HG03175 (cell line): ENCODE measurements at regions not wholly inside any gene's neighbourhood (a gene's known extent, or its start where the extent isn't known, plus 50 kb on each side); places are given as distances from the start of the nearest gene placed in this dataset.
"Not testable (repeated sequence)": the region's sequence is repeated elsewhere in the genome, so short reads cannot be mapped to it uniquely, and the experiment has no call there.

Experiments
- ATAC-seq: cut with Tn5 transposase; IDR thresholded peaks from one replicate; pipeline ENCODE4 v1.9.1; 2021; ENCODE audit warnings: mild to moderate bottlenecking, moderate library complexity; ENCODE audit not compliant: unreplicated experiment

GRCh38 chr3:35413483-35413882 is 225.8 kb upstream of the ARPP21 start:
- no peak for ATAC-seq

- no peak for ATAC-seq
Observed at GRCh38 chr3:35417080-35417479, 222.2 kb upstream of the ARPP21 start.

- no peak for ATAC-seq
Observed at GRCh38 chr3:35422101-35422500, 217.2 kb upstream of the ARPP21 start.

- no peak for ATAC-seq
Observed at GRCh38 chr3:35422836-35423601, 216.3 kb upstream of the ARPP21 start.

- no peak for ATAC-seq
Observed at GRCh38 chr3:35426366-35426958, 212.9 kb upstream of the ARPP21 start.

GRCh38 chr3:35437381-35437780 is 201.9 kb upstream of the ARPP21 start:
- no peak for ATAC-seq

GRCh38 chr3:35438101-35438500 is 201.2 kb upstream of the ARPP21 start:
- no peak for ATAC-seq

GRCh38 chr3:35439663-35440062 is 199.7 kb upstream of the ARPP21 start:
- ATAC-seq, result no peak

GRCh38 chr3:35440826-35441225 is 198.5 kb upstream of the ARPP21 start:
- no peak for ATAC-seq

- ATAC-seq, result no peak
Observed at GRCh38 chr3:35446896-35447295, 192.4 kb upstream of the ARPP21 start.

- no peak for ATAC-seq
Observed at GRCh38 chr3:35448121-35448520, 191.2 kb upstream of the ARPP21 start.

- no peak for ATAC-seq
Observed at GRCh38 chr3:35448681-35449080, 190.6 kb upstream of the ARPP21 start.

- not testable (repeated sequence) for ATAC-seq
Observed at GRCh38 chr3:35454819-35455218, 184.5 kb upstream of the ARPP21 start.

- no peak for ATAC-seq
Observed at GRCh38 chr3:35473956-35474355, 165.4 kb upstream of the ARPP21 start.

- not testable (repeated sequence) for ATAC-seq
Observed at GRCh38 chr3:35482566-35482965, 156.8 kb upstream of the ARPP21 start.

- no peak for ATAC-seq
Observed at GRCh38 chr3:35483131-35483530, 156.2 kb upstream of the ARPP21 start.

GRCh38 chr3:35484929-35485530 is 154.3 kb upstream of the ARPP21 start:
- no peak for ATAC-seq

- no peak for ATAC-seq
Observed at GRCh38 chr3:35486295-35486694, 153.0 kb upstream of the ARPP21 start.

- no peak for ATAC-seq
Observed at GRCh38 chr3:35487376-35487775, 151.9 kb upstream of the ARPP21 start.

- no peak for ATAC-seq
Observed at GRCh38 chr3:35488526-35488925, 150.8 kb upstream of the ARPP21 start.

- ATAC-seq, result no peak
Observed at GRCh38 chr3:35492841-35493240, 146.5 kb upstream of the ARPP21 start.

- ATAC-seq, result no peak
Observed at GRCh38 chr3:35498506-35499210, 140.7 kb upstream of the ARPP21 start.
